ENCODE measurements at regions not wholly inside any gene's neighbourhood (a gene's known extent, or its start where the extent isn't known, plus 50 kb on each side); places are given as distances from the start of the nearest gene placed in this dataset.

- no peak for DNase-seq (ENCODE audit: low read depth)
- no peak overlapping the region for H3K4me3 ChIP-seq (ENCODE audit: low read depth, low read length)
- TF ChIP-seq CTCF (IDR thresholded peaks at IDR 0.05; ENCODE audit: control insufficient read depth, extremely low read depth, insufficient read depth): no peak
These were observed 71.2 kb upstream of the POMGNT2 start for GRCh38 chr3:43177085-43177484.

- no peak overlapping the region for H3K4me3 ChIP-seq (ENCODE audit: low read depth, low read length)
- DNase-seq (ENCODE audit: low read depth): no peak
- TF ChIP-seq CTCF (IDR thresholded peaks at IDR 0.05; ENCODE audit: control insufficient read depth, extremely low read depth, insufficient read depth): no peak
These were observed 70.8 kb upstream of the POMGNT2 start for GRCh38 chr3:43176666-43177065.

GRCh38 chr3:43175541-43175940 is 69.7 kb upstream of the POMGNT2 start:
- no peak for TF ChIP-seq CTCF (IDR thresholded peaks at IDR 0.05; ENCODE audit: control insufficient read depth, extremely low read depth, insufficient read depth)
- H3K4me3 ChIP-seq (ENCODE audit: low read depth, low read length): no peak overlapping the region
- no peak for DNase-seq (ENCODE audit: low read depth)

GRCh38 chr3:43173949-43174348 is 68.1 kb upstream of the POMGNT2 start:
- TF ChIP-seq CTCF (IDR thresholded peaks at IDR 0.05; ENCODE audit: control insufficient read depth, extremely low read depth, insufficient read depth): no peak
- H3K4me3 ChIP-seq (ENCODE audit: low read depth, low read length): no peak overlapping the region
- no peak for DNase-seq (ENCODE audit: low read depth)

- DNase-seq (ENCODE audit: low read depth): no peak
- H3K4me3 ChIP-seq (ENCODE audit: low read depth, low read length): no peak overlapping the region
- no peak for TF ChIP-seq CTCF (IDR thresholded peaks at IDR 0.05; ENCODE audit: control insufficient read depth, extremely low read depth, insufficient read depth)
These were observed 65.9 kb upstream of the POMGNT2 start for GRCh38 chr3:43171748-43172147.

- DNase-seq (ENCODE audit: low read depth): no peak
- TF ChIP-seq CTCF (IDR thresholded peaks at IDR 0.05; ENCODE audit: control insufficient read depth, extremely low read depth, insufficient read depth): no peak
- H3K4me3 ChIP-seq (ENCODE audit: low read depth, low read length): no peak overlapping the region
These were observed 64.7 kb upstream of the POMGNT2 start for GRCh38 chr3:43170553-43170952.

GRCh38 chr3:43169987-43170386 is 64.1 kb upstream of the POMGNT2 start:
- DNase-seq (ENCODE audit: low read depth): no peak
- H3K4me3 ChIP-seq (ENCODE audit: low read depth, low read length): no peak overlapping the region
- no peak for TF ChIP-seq CTCF (IDR thresholded peaks at IDR 0.05; ENCODE audit: control insufficient read depth, extremely low read depth, insufficient read depth)

Measured in LNCaP clone FGC (cell line).